ENCODE measurements at regions not wholly inside any gene's neighbourhood (a gene's known extent, or its start where the extent isn't known, plus 50 kb on each side); places are given as distances from the start of the nearest gene placed in this dataset.

DNA sequence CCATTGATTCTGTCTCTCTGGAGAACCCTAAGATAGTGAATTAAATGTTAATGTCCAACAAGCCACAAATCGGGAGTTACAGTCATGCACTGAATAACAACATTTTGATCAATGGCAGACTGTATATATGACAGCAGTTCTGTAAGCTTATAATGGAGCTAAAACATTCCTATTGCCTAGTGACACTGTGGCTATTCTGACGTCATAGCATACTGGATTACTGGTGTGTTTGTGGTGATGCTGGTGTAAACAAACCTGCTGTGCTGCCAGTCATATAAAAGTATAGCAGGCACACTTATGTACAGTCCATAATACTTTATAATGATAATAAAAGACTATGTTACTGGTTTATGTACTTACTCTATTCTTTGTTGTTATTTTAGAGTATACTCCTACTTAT, 56.7 kb upstream of the BICD1 start (continued):
- TF ChIP-seq, protein P1, sequence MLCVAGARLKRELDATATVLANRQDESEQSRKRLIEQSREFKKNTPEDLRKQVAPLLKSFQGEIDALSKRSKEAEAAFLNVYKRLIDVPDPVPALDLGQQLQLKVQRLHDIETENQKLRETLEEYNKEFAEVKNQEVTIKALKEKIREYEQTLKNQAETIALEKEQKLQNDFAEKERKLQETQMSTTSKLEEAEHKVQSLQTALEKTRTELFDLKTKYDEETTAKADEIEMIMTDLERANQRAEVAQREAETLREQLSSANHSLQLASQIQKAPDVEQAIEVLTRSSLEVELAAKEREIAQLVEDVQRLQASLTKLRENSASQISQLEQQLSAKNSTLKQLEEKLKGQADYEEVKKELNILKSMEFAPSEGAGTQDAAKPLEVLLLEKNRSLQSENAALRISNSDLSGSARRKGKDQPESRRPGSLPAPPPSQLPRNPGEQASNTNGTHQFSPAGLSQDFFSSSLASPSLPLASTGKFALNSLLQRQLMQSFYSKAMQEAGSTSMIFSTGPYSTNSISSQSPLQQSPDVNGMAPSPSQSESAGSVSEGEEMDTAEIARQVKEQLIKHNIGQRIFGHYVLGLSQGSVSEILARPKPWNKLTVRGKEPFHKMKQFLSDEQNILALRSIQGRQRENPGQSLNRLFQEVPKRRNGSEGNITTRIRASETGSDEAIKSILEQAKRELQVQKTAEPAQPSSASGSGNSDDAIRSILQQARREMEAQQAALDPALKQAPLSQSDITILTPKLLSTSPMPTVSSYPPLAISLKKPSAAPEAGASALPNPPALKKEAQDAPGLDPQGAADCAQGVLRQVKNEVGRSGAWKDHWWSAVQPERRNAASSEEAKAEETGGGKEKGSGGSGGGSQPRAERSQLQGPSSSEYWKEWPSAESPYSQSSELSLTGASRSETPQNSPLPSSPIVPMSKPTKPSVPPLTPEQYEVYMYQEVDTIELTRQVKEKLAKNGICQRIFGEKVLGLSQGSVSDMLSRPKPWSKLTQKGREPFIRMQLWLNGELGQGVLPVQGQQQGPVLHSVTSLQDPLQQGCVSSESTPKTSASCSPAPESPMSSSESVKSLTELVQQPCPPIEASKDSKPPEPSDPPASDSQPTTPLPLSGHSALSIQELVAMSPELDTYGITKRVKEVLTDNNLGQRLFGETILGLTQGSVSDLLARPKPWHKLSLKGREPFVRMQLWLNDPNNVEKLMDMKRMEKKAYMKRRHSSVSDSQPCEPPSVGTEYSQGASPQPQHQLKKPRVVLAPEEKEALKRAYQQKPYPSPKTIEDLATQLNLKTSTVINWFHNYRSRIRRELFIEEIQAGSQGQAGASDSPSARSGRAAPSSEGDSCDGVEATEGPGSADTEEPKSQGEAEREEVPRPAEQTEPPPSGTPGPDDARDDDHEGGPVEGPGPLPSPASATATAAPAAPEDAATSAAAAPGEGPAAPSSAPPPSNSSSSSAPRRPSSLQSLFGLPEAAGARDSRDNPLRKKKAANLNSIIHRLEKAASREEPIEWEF (IDR thresholded peaks at IDR 0.05; ENCODE audit: insufficient replicate concordance, low read depth, low read length): no peak
- TF ChIP-seq BCL11A (IDR thresholded peaks at IDR 0.05; ENCODE audit: low read depth, low read length): no peak

DNA sequence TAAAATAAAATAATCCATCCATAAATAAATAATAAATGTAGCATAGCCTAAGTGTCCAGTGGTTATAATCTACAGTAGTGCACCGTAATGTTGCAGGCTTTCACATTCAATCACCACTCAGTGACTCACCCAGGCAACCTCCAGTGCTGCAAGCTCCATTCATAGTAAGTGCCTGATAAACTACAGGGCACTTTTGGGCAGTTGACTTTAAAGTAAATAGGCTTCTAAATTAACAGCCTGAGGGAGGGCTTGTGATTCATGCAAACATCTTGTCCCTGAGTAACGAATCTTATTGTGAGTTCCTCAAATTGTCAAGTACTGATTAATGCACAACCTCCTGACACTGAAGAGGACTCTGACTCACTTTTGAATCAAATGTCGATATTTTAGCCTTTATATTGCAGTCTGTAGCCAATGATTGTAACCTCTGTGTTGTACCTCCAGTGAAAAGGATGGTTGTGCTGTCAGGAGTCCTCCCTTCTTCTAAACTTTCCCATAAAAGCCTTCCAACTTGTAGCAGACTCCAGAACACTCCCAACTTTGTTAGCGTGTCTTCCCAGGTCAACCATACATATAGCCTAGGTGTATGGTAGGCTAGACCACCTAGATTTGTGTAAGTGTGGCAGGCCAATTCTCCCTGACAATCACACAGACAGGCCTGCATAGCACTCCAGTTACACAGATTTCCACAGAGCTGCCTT, 55.0 kb upstream of the BICD1 start:
- in situ Hi-C loops (cut with MboI): no loop called here
- CTCF ChIA-PET: interaction anchor here (0.7 to 1.6 kb wide), 2 partner anchors 9 to 247 kb away, joined by 3 to 5 read pairs; no protein-coding TSS in a partner anchor
- Histone ChIP-seq H3K27ac (ENCODE audit: control insufficient read depth, insufficient read depth) (no peak overlapping the region), H3K4me3 (no peak overlapping the region), H2AFZ (ENCODE audit: control insufficient read depth, low read depth, low read length) (no peak overlapping the region), H3K9ac (ENCODE audit: control insufficient read depth, insufficient read depth, low read length) (no peak overlapping the region), H3K4me1 (ENCODE audit: control insufficient read depth, insufficient read depth, low read length) (no peaks in the 10 kb centered on the region), H3K36me3 (ENCODE audit: control insufficient read depth in 2 of 2, insufficient read depth in 2 of 2, low read length in 1 of 2) (no peaks in the 10 kb centered on the region), H3K79me2 (ENCODE audit: control insufficient read depth, insufficient read depth, low read length) (no peaks in the 10 kb centered on the region), H3K4me2 (ENCODE audit: control insufficient read depth, insufficient read depth) (no peak overlapping the region), H3K27me3 (replicated peaks in 1 of 2; ENCODE audit: control insufficient read depth in 2 of 2, insufficient read depth in 2 of 2, low read length in 1 of 2) (no peaks in the 10 kb centered on the region), H4K20me1 (ENCODE audit: control insufficient read depth, insufficient read depth) (no peaks in the 10 kb centered on the region), H3K9me3 (replicated peaks; ENCODE audit: control insufficient read depth, insufficient read depth, low read length) (no peaks in the 10 kb centered on the region; the same call in 2 of the 3 replicates)
- SMC1A ChIA-PET (ENCODE audit: uncharacterized antibody, unreplicated experiment): interaction anchor here (0.9 to 1.9 kb wide), 8 partner anchors 9 to 399 kb away, joined by 3 to 4 read pairs (median 4); no protein-coding TSS in a partner anchor
- DNase-seq (ENCODE audit: low read depth, low spot score): no peak
- WGBS (ENCODE audit: insufficient coverage, insufficient replicate concordance, low lambda C conversion rate, missing lambda C conversion rate): 37% methylated on average over 4 of the region's 4 CpGs
- intact Hi-C loops (cut with micrococcal nuclease; ENCODE audit: unreplicated experiment): no loop called here
- RAD21 ChIA-PET (ENCODE audit: unreplicated experiment): interaction anchor here (1.1 kb wide), 1 partner anchor 369 kb away, joined by 3 read pairs; no protein-coding TSS in a partner anchor
- POLR2A ChIA-PET: no interaction called here
- peak; percentile 54; the same call in 2 of the 3 replicates for ATAC-seq
- no TSS peak for BruUV-seq (replicated peaks)
- no peak for FAIRE-seq
- TF ChIP-seq GATAD2B (conservative IDR thresholded peaks at IDR 0.05; ENCODE audit: low read depth) (no peak), RELA (IDR thresholded peaks at IDR 0.05; ENCODE audit: borderline replicate concordance, partially characterized antibody) (no peak), SUZ12 (IDR thresholded peaks at IDR 0.05; ENCODE audit: unreplicated experiment) (no peak), JUNB (IDR thresholded peaks at IDR 0.05) (no peak), MEF2A (IDR thresholded peaks at IDR 0.05; ENCODE audit: insufficient read depth, low read depth, low read length) (no peak), SMARCA5 (IDR thresholded peaks at IDR 0.05) (no peak), GABPA (IDR thresholded peaks at IDR 0.05; ENCODE audit: low read depth) (no peak), TAF1 (IDR thresholded peaks at IDR 0.05; ENCODE audit: borderline replicate concordance, low read depth, low read length) (no peak)
- TF ChIP-seq, protein P2, sequence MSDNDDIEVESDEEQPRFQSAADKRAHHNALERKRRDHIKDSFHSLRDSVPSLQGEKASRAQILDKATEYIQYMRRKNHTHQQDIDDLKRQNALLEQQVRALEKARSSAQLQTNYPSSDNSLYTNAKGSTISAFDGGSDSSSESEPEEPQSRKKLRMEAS (IDR thresholded peaks at IDR 0.05; ENCODE audit: low read depth, low read length): no peak
- TF ChIP-seq, protein P3, sequence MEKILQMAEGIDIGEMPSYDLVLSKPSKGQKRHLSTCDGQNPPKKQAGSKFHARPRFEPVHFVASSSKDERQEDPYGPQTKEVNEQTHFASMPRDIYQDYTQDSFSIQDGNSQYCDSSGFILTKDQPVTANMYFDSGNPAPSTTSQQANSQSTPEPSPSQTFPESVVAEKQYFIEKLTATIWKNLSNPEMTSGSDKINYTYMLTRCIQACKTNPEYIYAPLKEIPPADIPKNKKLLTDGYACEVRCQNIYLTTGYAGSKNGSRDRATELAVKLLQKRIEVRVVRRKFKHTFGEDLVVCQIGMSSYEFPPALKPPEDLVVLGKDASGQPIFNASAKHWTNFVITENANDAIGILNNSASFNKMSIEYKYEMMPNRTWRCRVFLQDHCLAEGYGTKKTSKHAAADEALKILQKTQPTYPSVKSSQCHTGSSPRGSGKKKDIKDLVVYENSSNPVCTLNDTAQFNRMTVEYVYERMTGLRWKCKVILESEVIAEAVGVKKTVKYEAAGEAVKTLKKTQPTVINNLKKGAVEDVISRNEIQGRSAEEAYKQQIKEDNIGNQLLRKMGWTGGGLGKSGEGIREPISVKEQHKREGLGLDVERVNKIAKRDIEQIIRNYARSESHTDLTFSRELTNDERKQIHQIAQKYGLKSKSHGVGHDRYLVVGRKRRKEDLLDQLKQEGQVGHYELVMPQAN (conservative IDR thresholded peaks at IDR 0.05): no peak
- TF ChIP-seq, protein P4, sequence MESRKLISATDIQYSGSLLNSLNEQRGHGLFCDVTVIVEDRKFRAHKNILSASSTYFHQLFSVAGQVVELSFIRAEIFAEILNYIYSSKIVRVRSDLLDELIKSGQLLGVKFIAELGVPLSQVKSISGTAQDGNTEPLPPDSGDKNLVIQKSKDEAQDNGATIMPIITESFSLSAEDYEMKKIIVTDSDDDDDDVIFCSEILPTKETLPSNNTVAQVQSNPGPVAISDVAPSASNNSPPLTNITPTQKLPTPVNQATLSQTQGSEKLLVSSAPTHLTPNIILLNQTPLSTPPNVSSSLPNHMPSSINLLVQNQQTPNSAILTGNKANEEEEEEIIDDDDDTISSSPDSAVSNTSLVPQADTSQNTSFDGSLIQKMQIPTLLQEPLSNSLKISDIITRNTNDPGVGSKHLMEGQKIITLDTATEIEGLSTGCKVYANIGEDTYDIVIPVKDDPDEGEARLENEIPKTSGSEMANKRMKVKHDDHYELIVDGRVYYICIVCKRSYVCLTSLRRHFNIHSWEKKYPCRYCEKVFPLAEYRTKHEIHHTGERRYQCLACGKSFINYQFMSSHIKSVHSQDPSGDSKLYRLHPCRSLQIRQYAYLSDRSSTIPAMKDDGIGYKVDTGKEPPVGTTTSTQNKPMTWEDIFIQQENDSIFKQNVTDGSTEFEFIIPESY (IDR thresholded peaks at IDR 0.05): no peak

All from GM12878 (cell line).